SU-DHL-6 (cell line): ENCODE measurements at regions not wholly inside any gene's neighbourhood (a gene's known extent, or its start where the extent isn't known, plus 50 kb on each side); places are given as distances from the start of the nearest gene placed in this dataset.

Experiments used
- EZH2phosphoT487 ChIP-seq: fragments of 200-600 bp; sonication (generic), shearing (Covaris generic); conservative IDR thresholded peaks from 2 replicates; pipeline ENCODE4 v1.6.1; 2018; ENCODE audit warnings: mild to moderate bottlenecking, antibody characterized with exemption, low read length, moderate library complexity, mixed read lengths
- TF ChIP-seq, protein P1 (sequence below): fragments of 200-600 bp; sonication (generic); IDR thresholded peaks from one replicate; pipeline ENCODE4 v1.5.1; 2017; ENCODE audit warnings: antibody characterized with exemption, mild to moderate bottlenecking, low read length, moderate library complexity; ENCODE audit not compliant: insufficient read depth, poor library complexity, severe bottlenecking

DNA sequence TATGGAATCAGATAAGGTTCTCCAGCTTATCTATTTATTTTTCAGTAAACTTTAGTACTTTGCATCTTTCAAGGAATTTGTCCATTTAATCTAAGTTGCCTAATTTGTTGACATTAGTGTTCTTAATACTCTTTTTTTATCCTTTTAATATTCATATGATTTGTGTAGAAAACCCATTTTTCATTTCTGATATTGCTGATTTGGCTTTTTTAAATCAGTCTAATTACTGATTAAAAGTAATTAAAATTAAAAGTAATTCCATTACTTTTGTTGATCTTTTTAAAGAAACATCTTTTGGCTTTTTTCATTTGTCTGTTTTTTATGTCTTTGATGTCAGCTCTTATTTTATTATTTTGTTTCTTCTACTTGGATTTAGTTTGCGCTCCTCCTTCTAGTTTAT lies 101.2 kb downstream of the CGGBP1 start:
- TF ChIP-seq, protein P1, sequence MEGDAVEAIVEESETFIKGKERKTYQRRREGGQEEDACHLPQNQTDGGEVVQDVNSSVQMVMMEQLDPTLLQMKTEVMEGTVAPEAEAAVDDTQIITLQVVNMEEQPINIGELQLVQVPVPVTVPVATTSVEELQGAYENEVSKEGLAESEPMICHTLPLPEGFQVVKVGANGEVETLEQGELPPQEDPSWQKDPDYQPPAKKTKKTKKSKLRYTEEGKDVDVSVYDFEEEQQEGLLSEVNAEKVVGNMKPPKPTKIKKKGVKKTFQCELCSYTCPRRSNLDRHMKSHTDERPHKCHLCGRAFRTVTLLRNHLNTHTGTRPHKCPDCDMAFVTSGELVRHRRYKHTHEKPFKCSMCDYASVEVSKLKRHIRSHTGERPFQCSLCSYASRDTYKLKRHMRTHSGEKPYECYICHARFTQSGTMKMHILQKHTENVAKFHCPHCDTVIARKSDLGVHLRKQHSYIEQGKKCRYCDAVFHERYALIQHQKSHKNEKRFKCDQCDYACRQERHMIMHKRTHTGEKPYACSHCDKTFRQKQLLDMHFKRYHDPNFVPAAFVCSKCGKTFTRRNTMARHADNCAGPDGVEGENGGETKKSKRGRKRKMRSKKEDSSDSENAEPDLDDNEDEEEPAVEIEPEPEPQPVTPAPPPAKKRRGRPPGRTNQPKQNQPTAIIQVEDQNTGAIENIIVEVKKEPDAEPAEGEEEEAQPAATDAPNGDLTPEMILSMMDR = no peak
- TF ChIP-seq EZH2phosphoT487 = no peak
